ENCODE measurements at regions not wholly inside any gene's neighbourhood (a gene's known extent, or its start where the extent isn't known, plus 50 kb on each side); places are given as distances from the start of the nearest gene placed in this dataset.

DNA sequence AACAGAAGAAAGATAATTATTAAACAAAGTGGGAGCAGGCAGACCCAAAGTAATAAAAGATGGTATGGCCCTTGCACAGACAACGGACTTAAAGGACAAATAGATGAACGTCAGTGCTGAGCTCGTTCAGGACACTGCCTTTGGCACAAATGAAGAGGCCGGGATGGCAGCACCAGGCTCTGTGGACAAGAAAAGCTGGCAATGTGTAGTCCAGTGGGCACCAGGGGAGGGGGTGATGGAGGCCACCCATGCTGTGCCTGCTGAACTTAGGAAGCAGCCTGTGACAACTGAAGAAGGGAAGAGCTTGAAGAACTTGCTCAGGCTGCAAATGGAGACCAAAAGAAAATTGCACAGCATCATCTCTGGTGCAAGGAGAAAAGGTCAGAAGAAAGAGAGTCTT, 131.0 kb downstream of the ANKRD60 start:
- DNase-seq (ENCODE audit: low spot score), result no peak
- H3K27ac ChIP-seq, result no peak overlapping the region
- TF ChIP-seq CTCF (conservative IDR thresholded peaks at IDR 0.05; ENCODE audit: low read depth), result no peak
- CTCF ChIA-PET, result no interaction called here
- POLR2A ChIA-PET (ENCODE audit: low non-redundant PET), result interaction anchor here (0.8 kb wide), 1 partner anchor 30 kb away, joined by 3 read pairs; no protein-coding TSS in a partner anchor

DNA sequence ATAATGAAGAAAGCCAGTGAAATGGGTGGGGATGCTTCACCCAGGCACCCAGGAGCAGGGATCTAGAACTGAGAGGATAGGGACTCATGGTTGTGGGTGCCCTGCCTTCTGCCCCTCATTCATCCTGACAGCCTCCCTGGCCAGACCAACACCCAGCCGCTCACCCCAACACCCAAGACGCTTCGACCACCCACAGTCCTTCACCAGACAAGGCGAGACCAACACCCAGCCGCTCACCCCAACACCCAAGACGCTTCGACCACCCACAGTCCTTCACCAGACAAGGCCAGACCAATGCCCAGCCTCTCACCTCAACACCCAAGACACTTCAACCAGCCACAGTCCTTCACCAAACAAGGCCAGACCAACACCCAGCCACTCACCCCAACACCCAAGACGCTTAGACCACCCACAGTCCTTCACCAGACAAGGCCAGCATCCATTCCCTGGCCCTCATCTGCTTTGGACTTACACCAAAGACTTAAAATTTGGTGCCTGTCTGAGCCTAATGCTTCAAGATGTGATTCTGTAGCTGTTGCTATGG, 131.5 kb downstream of the ANKRD60 start:
- ChIA-PET CTCF (interaction anchor here (1.0 to 1.1 kb wide), 2 partner anchors 10 to 15 kb away, joined by 3 to 4 read pairs; no protein-coding TSS in a partner anchor), POLR2A (ENCODE audit: low non-redundant PET) (interaction anchor here (0.8 kb wide), 1 partner anchor 30 kb away, joined by 3 read pairs; no protein-coding TSS in a partner anchor)
- DNase-seq (ENCODE audit: low spot score), result no peak
- H3K27ac ChIP-seq, result no peak overlapping the region
- no peak for TF ChIP-seq CTCF (conservative IDR thresholded peaks at IDR 0.05; ENCODE audit: low read depth)

DNA sequence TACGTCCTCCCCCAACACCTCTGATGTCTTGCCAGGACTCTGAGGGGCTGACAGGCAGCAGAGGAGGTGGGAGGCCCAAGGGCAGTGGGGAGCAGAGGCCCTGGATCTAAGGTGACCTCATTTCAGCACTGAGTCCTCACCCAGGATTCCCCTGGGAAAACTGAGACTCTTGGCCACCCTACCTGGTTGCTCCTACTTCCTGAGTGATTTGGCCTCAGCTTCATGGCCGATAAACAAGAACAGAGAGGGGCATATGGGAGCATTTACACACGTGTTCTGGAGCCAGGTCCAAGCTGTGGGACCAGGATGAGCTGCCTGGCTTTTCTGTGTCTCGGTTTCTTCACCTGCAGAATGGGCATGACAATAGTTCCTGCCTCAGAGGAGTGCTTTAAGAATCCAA, 133.8 kb downstream of the ANKRD60 start:
- POLR2A ChIA-PET (ENCODE audit: low non-redundant PET), result no interaction called here
- CTCF ChIA-PET, result no interaction called here
- no peak overlapping the region for H3K27ac ChIP-seq
- no peak for DNase-seq (ENCODE audit: low spot score)
- TF ChIP-seq CTCF (conservative IDR thresholded peaks at IDR 0.05; ENCODE audit: low read depth), result no peak

GRCh38 chr20:58094160-58094559, 134.3 kb downstream of the ANKRD60 start:
- H3K27ac ChIP-seq, result no peak overlapping the region
- CTCF ChIA-PET, result no interaction called here
- POLR2A ChIA-PET (ENCODE audit: low non-redundant PET), result no interaction called here
- DNase-seq (ENCODE audit: low spot score), result no peak
- TF ChIP-seq CTCF (conservative IDR thresholded peaks at IDR 0.05; ENCODE audit: low read depth), result no peak

DNA sequence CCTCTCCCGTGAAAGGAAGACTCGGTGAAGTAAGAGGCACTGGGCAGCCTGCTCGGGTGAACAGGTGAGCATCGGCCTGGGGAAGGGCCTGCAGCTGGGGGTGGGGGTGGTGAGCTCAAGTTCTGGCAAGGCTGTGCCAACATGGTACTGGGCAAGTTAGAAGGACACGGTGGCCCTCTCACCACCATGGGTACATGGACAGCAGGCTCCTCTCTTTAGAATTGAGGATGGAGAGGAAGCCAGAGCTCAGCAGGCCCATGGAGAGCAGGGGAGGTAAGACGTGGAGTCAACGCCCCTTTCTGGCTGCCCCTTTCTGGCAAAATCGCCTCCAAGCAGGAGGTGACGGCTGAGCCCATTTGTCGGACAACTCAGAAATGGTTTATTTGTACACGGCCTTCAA, 135.6 kb downstream of the ANKRD60 start:
- no peak for TF ChIP-seq CTCF (conservative IDR thresholded peaks at IDR 0.05; ENCODE audit: low read depth)
- no peak for DNase-seq (ENCODE audit: low spot score)
- no peak overlapping the region for H3K27ac ChIP-seq
- POLR2A ChIA-PET (ENCODE audit: low non-redundant PET), result no interaction called here
- CTCF ChIA-PET, result interaction anchor here (0.6 to 0.7 kb wide), 4 partner anchors 22 to 270 kb away, joined by 3 to 5 read pairs (median 4); no protein-coding TSS in a partner anchor

DNA sequence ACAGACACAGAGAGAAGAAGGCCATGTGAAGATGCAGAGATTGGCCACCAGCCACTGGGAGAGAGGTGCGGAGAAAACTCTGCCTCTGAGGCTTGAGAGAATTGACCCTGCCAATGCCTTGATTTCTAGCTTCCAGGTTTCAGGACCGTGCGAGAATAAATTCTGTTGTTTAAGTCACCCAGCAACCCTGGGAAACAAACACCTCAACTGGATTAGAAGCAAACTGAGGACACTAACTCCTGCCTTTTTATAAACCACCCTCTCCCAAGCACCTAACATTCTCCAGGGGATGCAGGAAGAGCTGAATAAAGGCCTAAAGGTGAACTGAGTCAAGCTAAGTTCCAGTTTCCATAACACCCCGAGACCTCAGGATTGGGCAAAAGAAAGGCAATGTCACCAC, 136.1 kb downstream of the ANKRD60 start:
- ChIA-PET POLR2A (ENCODE audit: low non-redundant PET) (no interaction called here), CTCF (interaction anchor here (0.7 kb wide), 1 partner anchor 22 kb away, joined by 5 read pairs; no protein-coding TSS in a partner anchor)
- TF ChIP-seq CTCF (conservative IDR thresholded peaks at IDR 0.05; ENCODE audit: low read depth), result no peak
- DNase-seq (ENCODE audit: low spot score), result no peak
- H3K27ac ChIP-seq, result no peak overlapping the region

Measured in RWPE1 (cell line).